NCI-H446 (cell line): ENCODE measurements at regions not wholly inside any gene's neighbourhood (a gene's known extent, or its start where the extent isn't known, plus 50 kb on each side); places are given as distances from the start of the nearest gene placed in this dataset.

ENCODE experiments used
- DNase-seq, 2 experiments: peaks; one replicate each; lab custom pipeline; 2025; lab: John Stamatoyannopoulos, UW

GRCh38 chr14:28690029-28690692 is 76.4 kb upstream of the FOXG1 start:
- no peak for DNase-seq

GRCh38 chr14:28695109-28695508 is 71.5 kb upstream of the FOXG1 start:
- DNase-seq = no peak

- no peak for DNase-seq
These were observed 64.9 kb upstream of the FOXG1 start for GRCh38 chr14:28701733-28702132.

- DNase-seq = no peak
These were observed 63.1 kb upstream of the FOXG1 start for GRCh38 chr14:28703482-28703881.

- DNase-seq = no peak
These were observed 62.4 kb upstream of the FOXG1 start for GRCh38 chr14:28704153-28704552.

- DNase-seq = no peak
These were observed 58.8 kb upstream of the FOXG1 start for GRCh38 chr14:28707814-28708213.

GRCh38 chr14:28709571-28710305 is 56.8 kb upstream of the FOXG1 start:
- DNase-seq = no peak
